ENCODE measurements at regions not wholly inside any gene's neighbourhood (a gene's known extent, or its start where the extent isn't known, plus 50 kb on each side); places are given as distances from the start of the nearest gene placed in this dataset.

DNA sequence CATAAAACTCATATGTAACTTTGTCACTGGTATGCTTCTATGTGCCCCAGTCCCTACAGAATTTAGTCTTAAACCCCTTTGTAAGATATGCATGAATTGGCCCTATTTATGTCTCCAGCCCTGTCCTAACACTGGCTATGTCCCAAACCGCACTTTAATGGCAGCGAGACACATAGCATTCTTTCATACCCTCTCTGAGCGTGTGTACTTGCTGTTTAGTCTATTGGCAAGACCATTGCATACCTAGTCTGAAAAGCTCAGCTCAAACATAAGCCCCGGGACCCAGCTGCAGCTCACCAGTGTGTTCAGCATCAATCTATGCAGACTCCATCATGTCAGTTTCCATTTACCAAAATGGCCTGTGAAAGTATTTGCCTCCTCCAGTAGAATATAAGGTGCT, 1018.4 kb upstream of the TENM3 start:
- no peak for TF ChIP-seq FOS (IDR thresholded peaks at IDR 0.05; ENCODE audit: low read depth, low read length)
- TF ChIP-seq, protein P1, sequence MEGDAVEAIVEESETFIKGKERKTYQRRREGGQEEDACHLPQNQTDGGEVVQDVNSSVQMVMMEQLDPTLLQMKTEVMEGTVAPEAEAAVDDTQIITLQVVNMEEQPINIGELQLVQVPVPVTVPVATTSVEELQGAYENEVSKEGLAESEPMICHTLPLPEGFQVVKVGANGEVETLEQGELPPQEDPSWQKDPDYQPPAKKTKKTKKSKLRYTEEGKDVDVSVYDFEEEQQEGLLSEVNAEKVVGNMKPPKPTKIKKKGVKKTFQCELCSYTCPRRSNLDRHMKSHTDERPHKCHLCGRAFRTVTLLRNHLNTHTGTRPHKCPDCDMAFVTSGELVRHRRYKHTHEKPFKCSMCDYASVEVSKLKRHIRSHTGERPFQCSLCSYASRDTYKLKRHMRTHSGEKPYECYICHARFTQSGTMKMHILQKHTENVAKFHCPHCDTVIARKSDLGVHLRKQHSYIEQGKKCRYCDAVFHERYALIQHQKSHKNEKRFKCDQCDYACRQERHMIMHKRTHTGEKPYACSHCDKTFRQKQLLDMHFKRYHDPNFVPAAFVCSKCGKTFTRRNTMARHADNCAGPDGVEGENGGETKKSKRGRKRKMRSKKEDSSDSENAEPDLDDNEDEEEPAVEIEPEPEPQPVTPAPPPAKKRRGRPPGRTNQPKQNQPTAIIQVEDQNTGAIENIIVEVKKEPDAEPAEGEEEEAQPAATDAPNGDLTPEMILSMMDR (conservative IDR thresholded peaks at IDR 0.05; ENCODE audit: low read depth, low read length): no peak
- no peak for TF ChIP-seq MXI1 (IDR thresholded peaks at IDR 0.05; ENCODE audit: borderline replicate concordance, low read depth, low read length)
- TF ChIP-seq MAZ (IDR thresholded peaks at IDR 0.05; ENCODE audit: borderline replicate concordance, low read depth, low read length): no peak
- no peak for TF ChIP-seq RAD21 (IDR thresholded peaks at IDR 0.05; ENCODE audit: low read length)
- no peak for TF ChIP-seq POLR2A (IDR thresholded peaks at IDR 0.05; ENCODE audit: low read depth, low read length)
- TF ChIP-seq, protein P2, sequence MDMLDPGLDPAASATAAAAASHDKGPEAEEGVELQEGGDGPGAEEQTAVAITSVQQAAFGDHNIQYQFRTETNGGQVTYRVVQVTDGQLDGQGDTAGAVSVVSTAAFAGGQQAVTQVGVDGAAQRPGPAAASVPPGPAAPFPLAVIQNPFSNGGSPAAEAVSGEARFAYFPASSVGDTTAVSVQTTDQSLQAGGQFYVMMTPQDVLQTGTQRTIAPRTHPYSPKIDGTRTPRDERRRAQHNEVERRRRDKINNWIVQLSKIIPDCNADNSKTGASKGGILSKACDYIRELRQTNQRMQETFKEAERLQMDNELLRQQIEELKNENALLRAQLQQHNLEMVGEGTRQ (IDR thresholded peaks at IDR 0.05; ENCODE audit: low read depth, low read length): no peak
- TF ChIP-seq CHD1 (IDR thresholded peaks at IDR 0.05; ENCODE audit: low read depth, low read length): no peak
- no peak for TF ChIP-seq NFE2L2 (IDR thresholded peaks at IDR 0.05; ENCODE audit: low read depth, low read length)
- no peak for TF ChIP-seq RCOR1 (IDR thresholded peaks at IDR 0.05; ENCODE audit: insufficient replicate concordance, low read length)
- no peak for TF ChIP-seq CEBPB (IDR thresholded peaks at IDR 0.05; ENCODE audit: low read depth, low read length)

All from IMR-90 (cell line).